ENCODE measurements at regions not wholly inside any gene's neighbourhood (a gene's known extent, or its start where the extent isn't known, plus 50 kb on each side); places are given as distances from the start of the nearest gene placed in this dataset.
"Not testable (repeated sequence)": the region's sequence is repeated elsewhere in the genome, so short reads cannot be mapped to it uniquely, and the experiment has no call there.

- no peak for ATAC-seq
- no peaks in the 10 kb centered on the region for H3K27me3 ChIP-seq
- DNase-seq: no peak
- H3K27ac ChIP-seq: no peak overlapping the region
- peaks cover 4% of the 10 kb centered on the region for H3K4me1 ChIP-seq
- H3K9me3 ChIP-seq: no peaks in the 10 kb centered on the region
- H3K36me3 ChIP-seq: no peaks in the 10 kb centered on the region
- intact Hi-C loops (cut with DNase I): no loop called here
- no peak for TF ChIP-seq CTCF (IDR thresholded peaks at IDR 0.05)
- no peak overlapping the region for H3K4me3 ChIP-seq
Observed at GRCh38 chr5:143594902-143595818, 191.7 kb upstream of the NR3C1 start.

- intact Hi-C loops (cut with DNase I): no loop called here
- ATAC-seq: no peak
Observed at GRCh38 chr5:143593723-143594122, 190.2 kb upstream of the NR3C1 start.

GRCh38 chr5:143592648-143593047 lies 189.2 kb upstream of the NR3C1 start:
- TF ChIP-seq CTCF (IDR thresholded peaks at IDR 0.05): no peak
- peak; percentile 36 for ATAC-seq
- H3K4me1 ChIP-seq: peaks cover 4% of the 10 kb centered on the region
- no peaks in the 10 kb centered on the region for H3K27me3 ChIP-seq
- H3K36me3 ChIP-seq: no peaks in the 10 kb centered on the region
- intact Hi-C loops (cut with DNase I): no loop called here
- H3K9me3 ChIP-seq: no peaks in the 10 kb centered on the region
- no peak overlapping the region for H3K4me3 ChIP-seq
- no peak overlapping the region for H3K27ac ChIP-seq
- DNase-seq: no peak

More at GRCh38 chr5:143593723-143594122, 190.2 kb upstream of the NR3C1 start:
- TF ChIP-seq CTCF (IDR thresholded peaks at IDR 0.05): no peak
- no peaks in the 10 kb centered on the region for H3K27me3 ChIP-seq
- H3K27ac ChIP-seq: no peak overlapping the region
- no peak for DNase-seq
- no peaks in the 10 kb centered on the region for H3K9me3 ChIP-seq
- H3K4me3 ChIP-seq: no peak overlapping the region
- peaks cover 4% of the 10 kb centered on the region for H3K4me1 ChIP-seq
- H3K36me3 ChIP-seq: no peaks in the 10 kb centered on the region

- TF ChIP-seq CTCF (IDR thresholded peaks at IDR 0.05): no peak
- no peaks in the 10 kb centered on the region for H3K27me3 ChIP-seq
- ATAC-seq (no peak), DNase-seq (no peak)
- H3K4me1 ChIP-seq: no peaks in the 10 kb centered on the region
- H3K36me3 ChIP-seq: no peaks in the 10 kb centered on the region
- H3K27ac ChIP-seq: no peak overlapping the region
- no peaks in the 10 kb centered on the region for H3K9me3 ChIP-seq
- no peak overlapping the region for H3K4me3 ChIP-seq
- intact Hi-C loops (cut with DNase I): no loop called here
Observed at GRCh38 chr5:143588933-143589662, 185.6 kb upstream of the NR3C1 start.

GRCh38 chr5:143588121-143588520 lies 184.6 kb upstream of the NR3C1 start:
- H3K27ac ChIP-seq; H3K9me3 ChIP-seq; H3K4me1 ChIP-seq; DNase-seq; ATAC-seq; H3K36me3 ChIP-seq; H3K4me3 ChIP-seq; H3K27me3 ChIP-seq; intact Hi-C loops (cut with DNase I): not testable (repeated sequence)

- Histone ChIP-seq H3K27me3 (no peaks in the 10 kb centered on the region), H3K4me3 (no peak overlapping the region), H3K36me3 (no peaks in the 10 kb centered on the region), H3K27ac (no peak overlapping the region), H3K4me1 (no peaks in the 10 kb centered on the region), H3K9me3 (no peaks in the 10 kb centered on the region)
- no peak for ATAC-seq
- intact Hi-C loops (cut with DNase I): no loop called here
- no peak for DNase-seq
- no peak for TF ChIP-seq CTCF (IDR thresholded peaks at IDR 0.05)
Observed at GRCh38 chr5:143586781-143587362, 183.4 kb upstream of the NR3C1 start.

Measured in upper lobe of right lung (tissue), 1 donor.